ENCODE measurements at regions not wholly inside any gene's neighbourhood (a gene's known extent, or its start where the extent isn't known, plus 50 kb on each side); places are given as distances from the start of the nearest gene placed in this dataset.

DNA sequence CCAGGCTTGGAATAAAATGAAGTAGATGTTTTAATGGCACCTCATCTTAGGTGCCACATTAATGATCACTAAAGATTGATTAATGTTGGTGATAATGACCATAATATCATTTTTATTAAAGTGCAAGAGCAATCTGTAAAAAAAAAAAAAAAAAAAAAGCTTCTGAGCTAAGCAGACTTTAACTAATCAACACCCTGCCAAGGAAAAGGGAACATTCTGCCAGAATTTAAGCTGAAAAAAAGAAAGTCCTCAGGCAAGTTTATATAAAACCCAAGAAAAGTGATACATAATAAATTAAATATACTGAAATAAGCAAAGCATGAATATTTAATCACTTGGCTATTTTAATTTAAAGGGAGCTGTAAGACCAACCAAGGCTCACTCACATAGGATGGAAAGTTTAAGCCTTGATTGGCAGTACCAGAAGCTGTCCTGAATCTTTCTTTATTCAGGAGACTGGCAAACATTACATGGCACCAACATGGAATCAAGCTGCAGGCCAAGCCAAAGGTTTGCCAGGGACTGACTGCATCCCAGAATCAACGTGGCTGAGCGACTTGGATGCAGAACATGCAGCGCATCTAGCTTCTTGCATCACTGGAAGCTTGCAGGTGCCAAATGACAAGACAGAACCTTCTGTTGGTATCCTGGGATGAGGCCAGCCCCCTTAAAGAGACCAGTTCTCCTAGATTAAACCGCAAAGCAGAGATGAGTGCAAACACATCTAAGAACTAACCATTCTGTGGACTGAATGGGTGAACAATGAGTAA is 413.6 kb downstream of the ENC1 start:
- TF ChIP-seq ZNF514 (tag by site-specific recombination; IDR thresholded peaks at IDR 0.05) (no peak), ZNF155 (tag by site-specific recombination; IDR thresholded peaks at IDR 0.05) (no peak), ZNF530 (tag by site-specific recombination; IDR thresholded peaks at IDR 0.05; ENCODE audit: low read depth) (no peak), ZNF350 (tag by site-specific recombination; IDR thresholded peaks at IDR 0.05) (no peak), ZNF776 (tag by site-specific recombination; IDR thresholded peaks at IDR 0.05; ENCODE audit: borderline replicate concordance) (no peak), GLIS2 (tag by site-specific recombination; IDR thresholded peaks at IDR 0.05) (no peak)
- TF ChIP-seq, protein P1, sequence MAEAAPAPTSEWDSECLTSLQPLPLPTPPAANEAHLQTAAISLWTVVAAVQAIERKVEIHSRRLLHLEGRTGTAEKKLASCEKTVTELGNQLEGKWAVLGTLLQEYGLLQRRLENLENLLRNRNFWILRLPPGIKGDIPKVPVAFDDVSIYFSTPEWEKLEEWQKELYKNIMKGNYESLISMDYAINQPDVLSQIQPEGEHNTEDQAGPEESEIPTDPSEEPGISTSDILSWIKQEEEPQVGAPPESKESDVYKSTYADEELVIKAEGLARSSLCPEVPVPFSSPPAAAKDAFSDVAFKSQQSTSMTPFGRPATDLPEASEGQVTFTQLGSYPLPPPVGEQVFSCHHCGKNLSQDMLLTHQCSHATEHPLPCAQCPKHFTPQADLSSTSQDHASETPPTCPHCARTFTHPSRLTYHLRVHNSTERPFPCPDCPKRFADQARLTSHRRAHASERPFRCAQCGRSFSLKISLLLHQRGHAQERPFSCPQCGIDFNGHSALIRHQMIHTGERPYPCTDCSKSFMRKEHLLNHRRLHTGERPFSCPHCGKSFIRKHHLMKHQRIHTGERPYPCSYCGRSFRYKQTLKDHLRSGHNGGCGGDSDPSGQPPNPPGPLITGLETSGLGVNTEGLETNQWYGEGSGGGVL (tag by site-specific recombination; IDR thresholded peaks at IDR 0.05) = no peak
- TF ChIP-seq, protein P2, sequence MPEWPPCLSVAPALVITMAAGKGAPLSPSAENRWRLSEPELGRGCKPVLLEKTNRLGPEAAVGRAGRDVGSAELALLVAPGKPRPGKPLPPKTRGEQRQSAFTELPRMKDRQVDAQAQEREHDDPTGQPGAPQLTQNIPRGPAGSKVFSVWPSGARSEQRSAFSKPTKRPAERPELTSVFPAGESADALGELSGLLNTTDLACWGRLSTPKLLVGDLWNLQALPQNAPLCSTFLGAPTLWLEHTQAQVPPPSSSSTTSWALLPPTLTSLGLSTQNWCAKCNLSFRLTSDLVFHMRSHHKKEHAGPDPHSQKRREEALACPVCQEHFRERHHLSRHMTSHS (tag by site-specific recombination; IDR thresholded peaks at IDR 0.05) = no peak
- TF ChIP-seq, protein P3, sequence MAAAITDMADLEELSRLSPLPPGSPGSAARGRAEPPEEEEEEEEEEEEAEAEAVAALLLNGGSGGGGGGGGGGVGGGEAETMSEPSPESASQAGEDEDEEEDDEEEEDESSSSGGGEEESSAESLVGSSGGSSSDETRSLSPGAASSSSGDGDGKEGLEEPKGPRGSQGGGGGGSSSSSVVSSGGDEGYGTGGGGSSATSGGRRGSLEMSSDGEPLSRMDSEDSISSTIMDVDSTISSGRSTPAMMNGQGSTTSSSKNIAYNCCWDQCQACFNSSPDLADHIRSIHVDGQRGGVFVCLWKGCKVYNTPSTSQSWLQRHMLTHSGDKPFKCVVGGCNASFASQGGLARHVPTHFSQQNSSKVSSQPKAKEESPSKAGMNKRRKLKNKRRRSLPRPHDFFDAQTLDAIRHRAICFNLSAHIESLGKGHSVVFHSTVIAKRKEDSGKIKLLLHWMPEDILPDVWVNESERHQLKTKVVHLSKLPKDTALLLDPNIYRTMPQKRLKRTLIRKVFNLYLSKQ (tag by site-specific recombination; IDR thresholded peaks at IDR 0.05; ENCODE audit: borderline replicate concordance) = no peak
- H3K27ac ChIP-seq (ENCODE audit: extremely low read depth, low read depth, low read length) = no peak overlapping the region
- POLR2A ChIA-PET = interaction anchor here (0.6 to 0.7 kb wide), 2 partner anchors 40 to 65 kb away, joined by 3 to 6 read pairs; no protein-coding TSS in a partner anchor
- no peaks in the 10 kb centered on the region for H3K36me3 ChIP-seq (ENCODE audit: control insufficient read depth in 2 of 2, insufficient read depth in 1 of 2, low read length in 2 of 2)
- no peaks in the 10 kb centered on the region for H3K4me1 ChIP-seq (ENCODE audit: control insufficient read depth, insufficient read depth, low read length)
- no peak overlapping the region for H3K4me3 ChIP-seq (ENCODE audit: low read depth, low read length)
- H3K9me3 ChIP-seq (ENCODE audit: control insufficient read depth, insufficient read depth, low read depth, low read length) = no peaks in the 10 kb centered on the region
- CTCF ChIA-PET = interaction anchor here (0.7 to 1.7 kb wide), 5 partner anchors 11 to 211 kb away, joined by 3 to 7 read pairs (median 3); no protein-coding TSS in a partner anchor

DNA sequence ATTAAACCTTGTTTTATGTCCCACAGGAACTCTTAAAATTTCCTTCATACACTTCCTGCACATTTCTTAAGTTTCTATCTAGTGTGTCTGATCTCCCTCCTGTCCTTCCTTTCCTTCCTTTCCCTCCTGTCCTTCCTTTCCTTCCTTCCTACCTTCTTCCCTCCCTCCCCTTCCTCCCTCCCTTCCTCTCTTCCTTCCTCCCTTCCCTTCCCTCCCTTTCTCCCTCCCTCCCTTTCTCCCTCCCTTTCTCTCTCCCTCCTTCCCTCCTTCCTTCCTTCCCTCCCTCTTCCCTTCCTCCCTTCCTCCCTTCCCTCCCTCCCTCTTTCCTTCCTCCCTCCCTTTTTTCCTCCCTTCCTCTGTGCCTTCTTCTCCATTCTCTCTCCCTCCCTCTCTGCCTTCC is 414.9 kb downstream of the ENC1 start:
- CTCF ChIA-PET = interaction anchor here (0.7 to 1.7 kb wide), 3 partner anchors 9 to 294 kb away, joined by 3 to 7 read pairs (median 3); no protein-coding TSS in a partner anchor
- TF ChIP-seq ZNF366 (tag by site-specific recombination; conservative IDR thresholded peaks at IDR 0.05) (peak; percentile 48; the same call in 1 of the 2 replicates), ZNF830 (tag by site-specific recombination; IDR thresholded peaks at IDR 0.05; ENCODE audit: low read depth) (no peak)
- POLR2A ChIA-PET = no interaction called here
- no peak overlapping the region for H3K27ac ChIP-seq (ENCODE audit: extremely low read depth, low read depth, low read length)
- no peak overlapping the region for H3K4me3 ChIP-seq (ENCODE audit: low read depth, low read length)
- H3K9me3 ChIP-seq (ENCODE audit: control insufficient read depth, insufficient read depth, low read depth, low read length) = no peaks in the 10 kb centered on the region
- no peaks in the 10 kb centered on the region for H3K4me1 ChIP-seq (ENCODE audit: control insufficient read depth, insufficient read depth, low read length)
- H3K36me3 ChIP-seq (ENCODE audit: control insufficient read depth in 2 of 2, insufficient read depth in 1 of 2, low read length in 2 of 2) = no peaks in the 10 kb centered on the region

DNA sequence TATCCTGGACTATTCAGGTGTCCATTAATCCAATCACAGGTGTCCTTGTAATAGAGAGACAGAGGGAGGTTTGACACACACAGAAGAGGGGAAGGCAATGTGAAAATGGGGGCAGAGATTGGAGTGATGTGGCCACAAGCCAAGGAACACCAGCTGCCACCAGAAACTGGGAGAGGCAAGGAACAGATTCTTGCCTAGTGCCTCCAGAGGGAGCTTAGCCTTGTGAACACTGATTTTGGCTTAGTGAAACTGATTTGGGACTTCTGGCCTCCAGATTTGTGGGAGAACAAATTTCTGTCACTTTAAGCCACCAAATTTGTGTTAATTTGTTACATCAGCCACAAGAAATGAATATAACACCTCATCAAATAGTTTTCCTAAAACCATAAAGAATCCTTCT is 416.2 kb downstream of the ENC1 start:
- CTCF ChIA-PET = no interaction called here
- Histone ChIP-seq H3K36me3 (ENCODE audit: control insufficient read depth in 2 of 2, insufficient read depth in 1 of 2, low read length in 2 of 2) (no peaks in the 10 kb centered on the region), H3K4me3 (ENCODE audit: low read depth, low read length) (no peak overlapping the region), H3K27ac (ENCODE audit: extremely low read depth, low read depth, low read length) (no peak overlapping the region), H3K4me1 (ENCODE audit: control insufficient read depth, insufficient read depth, low read length) (no peaks in the 10 kb centered on the region), H3K9me3 (ENCODE audit: control insufficient read depth, insufficient read depth, low read depth, low read length) (no peaks in the 10 kb centered on the region)
- POLR2A ChIA-PET = no interaction called here
- no peak for TF ChIP-seq ZNF423 (tag by site-specific recombination; IDR thresholded peaks at IDR 0.05)
- no peak for TF ChIP-seq SP2 (tag by site-specific recombination; IDR thresholded peaks at IDR 0.05)
- TF ChIP-seq KLF1 (tag by site-specific recombination; IDR thresholded peaks at IDR 0.05) = no peak
- no peak for TF ChIP-seq ZNF629 (tag by site-specific recombination; IDR thresholded peaks at IDR 0.05)
- TF ChIP-seq ZEB2 (tag by site-specific recombination; IDR thresholded peaks at IDR 0.05) = no peak
- no peak for TF ChIP-seq HOXD13 (CRISPR knock-in tag; IDR thresholded peaks at IDR 0.05; ENCODE audit: borderline replicate concordance)
- TF ChIP-seq, protein P4, sequence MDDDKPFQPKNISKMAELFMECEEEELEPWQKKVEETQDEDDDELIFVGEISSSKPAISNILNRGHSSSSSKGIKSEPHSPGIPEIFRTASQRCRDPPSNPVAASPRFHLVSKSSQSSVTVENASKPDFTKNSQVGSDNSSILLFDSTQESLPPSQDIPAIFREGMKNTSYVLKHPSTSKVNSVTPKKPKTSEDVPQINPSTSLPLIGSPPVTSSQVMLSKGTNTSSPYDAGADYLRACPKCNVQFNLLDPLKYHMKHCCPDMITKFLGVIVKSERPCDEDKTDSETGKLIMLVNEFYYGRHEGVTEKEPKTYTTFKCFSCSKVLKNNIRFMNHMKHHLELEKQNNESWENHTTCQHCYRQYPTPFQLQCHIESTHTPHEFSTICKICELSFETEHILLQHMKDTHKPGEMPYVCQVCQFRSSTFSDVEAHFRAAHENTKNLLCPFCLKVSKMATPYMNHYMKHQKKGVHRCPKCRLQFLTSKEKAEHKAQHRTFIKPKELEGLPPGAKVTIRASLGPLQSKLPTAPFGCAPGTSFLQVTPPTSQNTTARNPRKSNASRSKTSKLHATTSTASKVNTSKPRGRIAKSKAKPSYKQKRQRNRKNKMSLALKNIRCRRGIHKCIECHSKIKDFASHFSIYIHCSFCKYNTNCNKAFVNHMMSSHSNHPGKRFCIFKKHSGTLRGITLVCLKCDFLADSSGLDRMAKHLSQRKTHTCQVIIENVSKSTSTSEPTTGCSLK (tag by site-specific recombination; IDR thresholded peaks at IDR 0.05) = no peak
- no peak for TF ChIP-seq ZNF670 (tag by site-specific recombination; IDR thresholded peaks at IDR 0.05; ENCODE audit: low read depth)
- TF ChIP-seq ZBTB21 (tag by site-specific recombination; IDR thresholded peaks at IDR 0.05) = no peak
- TF ChIP-seq ZNF2 (tag by site-specific recombination; IDR thresholded peaks at IDR 0.05) = no peak
- TF ChIP-seq ZNF555 (tag by site-specific recombination; conservative IDR thresholded peaks at IDR 0.05) = no peak
- TF ChIP-seq, protein P5, sequence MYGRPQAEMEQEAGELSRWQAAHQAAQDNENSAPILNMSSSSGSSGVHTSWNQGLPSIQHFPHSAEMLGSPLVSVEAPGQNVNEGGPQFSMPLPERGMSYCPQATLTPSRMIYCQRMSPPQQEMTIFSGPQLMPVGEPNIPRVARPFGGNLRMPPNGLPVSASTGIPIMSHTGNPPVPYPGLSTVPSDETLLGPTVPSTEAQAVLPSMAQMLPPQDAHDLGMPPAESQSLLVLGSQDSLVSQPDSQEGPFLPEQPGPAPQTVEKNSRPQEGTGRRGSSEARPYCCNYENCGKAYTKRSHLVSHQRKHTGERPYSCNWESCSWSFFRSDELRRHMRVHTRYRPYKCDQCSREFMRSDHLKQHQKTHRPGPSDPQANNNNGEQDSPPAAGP (tag by site-specific recombination; IDR thresholded peaks at IDR 0.05) = no peak
- no peak for TF ChIP-seq SETDB1 (IDR thresholded peaks at IDR 0.05; ENCODE audit: insufficient read length, low read length)
- TF ChIP-seq ZNF707 (tag by site-specific recombination; IDR thresholded peaks at IDR 0.05) = no peak

Data from HEK293 (cell line).